Ascending aorta (tissue), 2 donors: ENCODE measurements at regions not wholly inside any gene's neighbourhood (a gene's known extent, or its start where the extent isn't known, plus 50 kb on each side); places are given as distances from the start of the nearest gene placed in this dataset.

Experiments
- DNase-seq, 2 donors: peaks; one replicate each; pipeline ENCODE4 v3.0.0-alpha.2; 2019; ENCODE audit warnings: low spot score in 2 of 2
- H3K27ac ChIP-seq, 2 donors: fragments of 200-600 bp; sonication (generic); one replicate each; pipeline ENCODE4 v1.5.1; 2016 to 2017; ENCODE audit warnings: mild to moderate bottlenecking in 1 of 2
- H3K27me3 ChIP-seq: fragments of 200-600 bp; sonication (generic); one replicate; pipeline ENCODE4 v1.5.1; 2017
- H3K36me3 ChIP-seq, 2 donors: fragments of 200-600 bp; sonication (generic); one replicate each; pipeline ENCODE4 v1.5.1; 2016
- H3K4me1 ChIP-seq, 2 donors: fragments of 200-600 bp; sonication (generic); one replicate each; pipeline ENCODE4 v1.5.1; 2016 to 2017; ENCODE audit warnings: mild to moderate bottlenecking in 1 of 2
- H3K4me3 ChIP-seq, 2 donors: fragments of 200-600 bp; sonication (generic); one replicate each; pipeline ENCODE4 v1.5.1; 2016 to 2017; ENCODE audit warnings: mild to moderate bottlenecking in 1 of 2
- H3K9me3 ChIP-seq, 2 donors: fragments of 200-600 bp; sonication (generic); one replicate each; pipeline ENCODE4 v1.5.1; 2016
- CTCF ChIP-seq, 3 experiments: fragments of 200-600 bp in 2 of 3; fragments of 450-650 bp in 1 of 3; sonication (generic) in 2 of 3; IDR thresholded peaks; one replicate each; pipeline ENCODE4 v1.5.1; 2016 to 2019; ENCODE audit warnings: antibody characterized with exemption in 3 of 3, mild to moderate bottlenecking in 1 of 3, moderate library complexity in 1 of 3
- intact Hi-C: fragments of 100-400 bp; cut with DNase I; formaldehyde crosslinking; loops from one replicate; pipeline ENCODE4 v1.15.1; 2023

GRCh38 chr22:49024775-49025440 is 802.8 kb downstream of the BRD1 start:
- intact Hi-C loops = no loop called here
- no peak for DNase-seq
- no peak for TF ChIP-seq CTCF (IDR thresholded peaks at IDR 0.05)
- no peaks in the 10 kb centered on the region for H3K4me1 ChIP-seq
- no peak overlapping the region for H3K27ac ChIP-seq
- H3K27me3 ChIP-seq = no peaks in the 10 kb centered on the region
- no peak overlapping the region for H3K4me3 ChIP-seq
- no peaks in the 10 kb centered on the region for H3K9me3 ChIP-seq
- no peaks in the 10 kb centered on the region for H3K36me3 ChIP-seq

- no peaks in the 10 kb centered on the region for H3K9me3 ChIP-seq
- no peak for TF ChIP-seq CTCF (IDR thresholded peaks at IDR 0.05)
- no peaks in the 10 kb centered on the region for H3K27me3 ChIP-seq
- no peak overlapping the region for H3K4me3 ChIP-seq
- H3K4me1 ChIP-seq = no peaks in the 10 kb centered on the region
- no peak overlapping the region for H3K27ac ChIP-seq
- no peaks in the 10 kb centered on the region for H3K36me3 ChIP-seq
- DNase-seq = peak in 1 of 2 donors; percentile 45
- intact Hi-C loops = no loop called here
These were observed 803.5 kb downstream of the BRD1 start for GRCh38 chr22:49023879-49024774.

- Histone ChIP-seq H3K4me3 (no peak overlapping the region), H3K27me3 (no peaks in the 10 kb centered on the region), H3K27ac (no peak overlapping the region), H3K4me1 (no peaks in the 10 kb centered on the region), H3K9me3 (no peaks in the 10 kb centered on the region), H3K36me3 (no peaks in the 10 kb centered on the region)
- no peak for TF ChIP-seq CTCF (IDR thresholded peaks at IDR 0.05)
- intact Hi-C loops = no loop called here
- peak in 1 of 2 donors; percentile 40 for DNase-seq
These were observed 804.4 kb downstream of the BRD1 start for GRCh38 chr22:49023161-49023878.

DNA sequence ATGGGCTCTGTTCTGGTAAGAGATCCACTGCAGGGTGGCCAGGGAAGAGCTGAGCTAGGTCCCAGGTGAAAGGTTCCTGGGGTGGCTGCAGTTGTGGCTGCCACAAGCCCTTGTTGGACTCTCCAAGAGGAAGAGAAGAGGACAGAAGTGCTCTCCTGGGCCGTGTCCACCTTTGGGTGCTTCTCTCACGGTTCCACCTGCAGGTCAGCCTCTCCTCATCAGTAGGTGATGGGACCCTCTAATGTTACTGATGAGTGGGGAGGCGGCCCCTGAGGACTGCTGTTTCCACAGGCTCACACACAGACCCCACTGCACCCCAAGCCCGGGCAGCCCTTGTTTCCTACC is 804.9 kb downstream of the BRD1 start:
- Histone ChIP-seq H3K27me3 (no peaks in the 10 kb centered on the region), H3K4me1 (no peaks in the 10 kb centered on the region), H3K9me3 (no peaks in the 10 kb centered on the region), H3K36me3 (no peaks in the 10 kb centered on the region), H3K27ac (peak overlapping the region in 1 of 2 donors; percentile 15), H3K4me3 (no peak overlapping the region)
- TF ChIP-seq CTCF (IDR thresholded peaks at IDR 0.05) = no peak
- peak in 1 of 2 donors; percentile 49 for DNase-seq
- intact Hi-C loops = no loop called here

DNA sequence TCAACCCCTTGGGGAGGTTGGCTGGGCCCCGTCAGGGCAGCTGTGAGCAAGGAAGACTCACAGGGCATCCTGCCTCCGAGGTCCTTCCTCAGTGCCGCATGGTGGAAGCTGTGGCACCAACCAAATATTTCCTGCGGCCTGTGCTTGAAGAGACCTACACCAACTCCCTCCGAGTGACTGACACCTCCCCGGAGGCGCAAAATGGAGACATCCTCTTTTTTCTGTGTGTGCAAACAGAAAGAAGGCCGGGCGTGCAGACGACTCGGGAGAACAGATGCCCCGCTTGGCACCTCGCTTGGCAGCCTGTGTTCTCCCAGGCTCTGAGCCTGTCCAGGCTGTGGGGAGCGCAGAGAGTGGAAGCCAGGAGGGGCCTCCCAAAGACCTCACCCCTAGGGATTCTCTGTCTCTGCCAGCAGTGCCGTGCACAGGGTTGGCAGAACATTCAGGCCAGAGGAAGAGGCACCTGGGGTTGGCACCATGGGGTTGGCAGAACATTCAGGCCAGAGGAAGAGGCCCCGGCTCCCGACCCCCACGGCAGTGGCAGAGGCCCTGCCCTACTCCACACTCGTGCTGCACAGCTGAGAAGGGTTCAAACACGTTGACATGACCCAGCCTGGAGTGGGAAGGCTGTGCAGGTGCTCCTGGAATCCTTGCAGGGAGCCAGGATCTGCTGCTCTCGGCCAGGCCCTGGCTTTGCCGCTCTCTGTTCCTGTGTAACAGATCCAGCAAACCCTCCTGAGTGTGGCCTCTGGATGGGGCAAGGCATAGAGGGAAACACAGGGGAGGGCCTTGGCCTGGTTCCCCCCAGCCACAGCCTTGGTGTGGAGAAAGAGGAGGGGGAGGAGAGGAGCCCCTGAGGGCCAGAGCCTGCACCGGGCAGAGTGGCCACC is 805.5 kb downstream of the BRD1 start:
- intact Hi-C loops = no loop called here
- peak; percentile 3 to 52 for DNase-seq
- H3K27me3 ChIP-seq = no peaks in the 10 kb centered on the region
- no peaks in the 10 kb centered on the region for H3K36me3 ChIP-seq
- no peaks in the 10 kb centered on the region for H3K9me3 ChIP-seq
- H3K4me1 ChIP-seq = no peaks in the 10 kb centered on the region
- H3K4me3 ChIP-seq = no peak overlapping the region
- peak overlapping the region in 1 of 2 donors; percentile 15 for H3K27ac ChIP-seq
- no peak for TF ChIP-seq CTCF (IDR thresholded peaks at IDR 0.05)
